ENCODE measurements at regions not wholly inside any gene's neighbourhood (a gene's known extent, or its start where the extent isn't known, plus 50 kb on each side); places are given as distances from the start of the nearest gene placed in this dataset.

DNA sequence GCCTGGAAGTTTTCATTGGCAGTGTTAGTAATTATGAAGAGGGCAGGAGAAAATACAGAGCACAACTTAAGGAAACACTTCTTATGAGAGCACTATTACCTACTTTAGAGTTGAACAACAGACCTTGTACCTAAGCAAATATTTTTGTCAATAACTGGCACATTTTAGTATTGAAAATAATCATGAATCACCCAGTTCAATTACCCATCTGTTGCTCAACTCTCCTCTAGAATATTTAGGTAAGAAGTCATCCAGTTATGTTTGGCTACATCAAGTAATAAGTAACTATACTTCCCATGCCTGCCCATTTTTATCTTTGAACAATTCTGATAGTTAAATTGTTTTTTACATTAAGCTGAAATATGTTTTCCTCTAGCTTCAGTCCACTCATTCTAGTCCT lies 893.4 kb downstream of the DIAPH3 start:
- ATAC-seq (no peak), DNase-seq (ENCODE audit: low read depth, low spot score) (no peak), FAIRE-seq (no peak)
- Histone ChIP-seq H3K4me3 (no peak overlapping the region), H3K27ac (ENCODE audit: control insufficient read depth, insufficient read depth) (no peak overlapping the region), H3K9me3 (replicated peaks; ENCODE audit: control insufficient read depth, insufficient read depth, low read length) (no peaks in the 10 kb centered on the region), H3K4me1 (ENCODE audit: control insufficient read depth, insufficient read depth, low read length) (no peaks in the 10 kb centered on the region), H3K9ac (ENCODE audit: control insufficient read depth, insufficient read depth, low read length) (no peak overlapping the region), H3K27me3 (replicated peaks in 1 of 2; ENCODE audit: control insufficient read depth in 2 of 2, insufficient read depth in 2 of 2, low read length in 1 of 2) (no peaks in the 10 kb centered on the region), H3K4me2 (ENCODE audit: control insufficient read depth, insufficient read depth) (no peak overlapping the region), H3K79me2 (ENCODE audit: control insufficient read depth, insufficient read depth, low read length) (no peaks in the 10 kb centered on the region), H3K36me3 (ENCODE audit: control insufficient read depth in 2 of 2, insufficient read depth in 2 of 2, low read length in 1 of 2) (no peaks in the 10 kb centered on the region), H2AFZ (ENCODE audit: control insufficient read depth, low read depth, low read length) (no peak overlapping the region), H4K20me1 (ENCODE audit: control insufficient read depth, insufficient read depth) (no peaks in the 10 kb centered on the region)
- POLR2A ChIA-PET, result no interaction called here
- RAD21 ChIA-PET (ENCODE audit: unreplicated experiment), result no interaction called here
- in situ Hi-C loops (cut with MboI), result no loop called here
- TF ChIP-seq RAD21 (IDR thresholded peaks at IDR 0.05; ENCODE audit: insufficient read depth, low read depth, low read length) (no peak), SPI1 (IDR thresholded peaks at IDR 0.05; ENCODE audit: borderline replicate concordance, insufficient read depth, low read depth, low read length) (no peak), CREB1 (IDR thresholded peaks at IDR 0.05; ENCODE audit: low read depth) (no peak), FOS (IDR thresholded peaks at IDR 0.05; ENCODE audit: borderline replicate concordance, extremely low read depth, insufficient read length) (no peak), RUNX3 (IDR thresholded peaks at IDR 0.05; ENCODE audit: low read length) (no peak), CEBPB (IDR thresholded peaks at IDR 0.05; ENCODE audit: borderline replicate concordance in 1 of 2, low read depth in 2 of 2, low read length in 2 of 2) (no peak), RCOR1 (conservative IDR thresholded peaks at IDR 0.05; ENCODE audit: low read depth, low read length) (no peak), POU2F2 (IDR thresholded peaks at IDR 0.05; ENCODE audit: borderline replicate concordance, low read depth, low read length) (no peak), SMARCA5 (IDR thresholded peaks at IDR 0.05) (no peak), NFYB (IDR thresholded peaks at IDR 0.05; ENCODE audit: insufficient read depth, low read depth, low read length) (no peak), ZZZ3 (IDR thresholded peaks at IDR 0.05; ENCODE audit: control insufficient read depth, insufficient read length, low read depth) (no peak), ZBED1 (IDR thresholded peaks at IDR 0.05; ENCODE audit: borderline replicate concordance) (no peak)
- TF ChIP-seq, protein P1, sequence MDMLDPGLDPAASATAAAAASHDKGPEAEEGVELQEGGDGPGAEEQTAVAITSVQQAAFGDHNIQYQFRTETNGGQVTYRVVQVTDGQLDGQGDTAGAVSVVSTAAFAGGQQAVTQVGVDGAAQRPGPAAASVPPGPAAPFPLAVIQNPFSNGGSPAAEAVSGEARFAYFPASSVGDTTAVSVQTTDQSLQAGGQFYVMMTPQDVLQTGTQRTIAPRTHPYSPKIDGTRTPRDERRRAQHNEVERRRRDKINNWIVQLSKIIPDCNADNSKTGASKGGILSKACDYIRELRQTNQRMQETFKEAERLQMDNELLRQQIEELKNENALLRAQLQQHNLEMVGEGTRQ (IDR thresholded peaks at IDR 0.05; ENCODE audit: borderline replicate concordance, low read depth, low read length), result no peak
- no TSS peak for BruUV-seq (replicated peaks)
- CTCF ChIA-PET, result no interaction called here
- SMC1A ChIA-PET (ENCODE audit: uncharacterized antibody, unreplicated experiment), result interaction anchor here (0.6 kb wide), 1 partner anchor 129 kb away, joined by 3 read pairs; no protein-coding TSS in a partner anchor
- intact Hi-C loops (cut with micrococcal nuclease; ENCODE audit: unreplicated experiment), result no loop called here
